Mucosa of descending colon (tissue), 3 donors: ENCODE measurements at regions not wholly inside any gene's neighbourhood (a gene's known extent, or its start where the extent isn't known, plus 50 kb on each side); places are given as distances from the start of the nearest gene placed in this dataset.

Experiments
- ATAC-seq: fragments of 200-7000 bp; cut with Tn5 transposase; one replicate; pipeline ENCODE4 v1.9.1; 2020; ENCODE audit warnings: mild to moderate bottlenecking, moderate library complexity
- DNase-seq, 3 donors: peaks; one replicate each; pipeline ENCODE4 v3.0.0-alpha.2; 2020
- H3K36me3 ChIP-seq: fragments of 200-600 bp; one replicate; pipeline ENCODE4 v1.8.0; 2021; ENCODE audit warnings: low read depth, mild to moderate bottlenecking
- H3K4me1 ChIP-seq: fragments of 200-600 bp; one replicate; pipeline ENCODE4 v1.8.0; 2021; ENCODE audit warnings: low read depth, mild to moderate bottlenecking
- H3K4me3 ChIP-seq: fragments of 200-600 bp; one replicate; pipeline ENCODE4 v1.8.0; 2021; ENCODE audit warnings: mild to moderate bottlenecking
- H3K9me3 ChIP-seq: fragments of 200-600 bp; one replicate; pipeline ENCODE4 v1.8.0; 2021; ENCODE audit warnings: mild to moderate bottlenecking
- intact Hi-C, 2 donors: fragments of 100-400 bp; cut with DNase I in 1 of 2; cut with micrococcal nuclease in 1 of 2; formaldehyde crosslinking; loops; one replicate each; pipeline versions ENCODE4 v1.11.0 to v1.11.1; 2022; cut with DNase I, micrococcal nuclease
- TF ChIP-seq, protein P1 (sequence below): fragments of 200-600 bp; IDR thresholded peaks from one replicate; pipeline ENCODE4 v1.8.0; 2022; ENCODE audit warnings: antibody characterized with exemption, mild to moderate bottlenecking
- donor health status: DM: no; HTN: no; CAD: no; lungs with moderate emphysema.
- donor health status: DM: no; HTN: no; CAD: no.
- donor health status: DM: no; HTN: yes; CAD: no.

DNA sequence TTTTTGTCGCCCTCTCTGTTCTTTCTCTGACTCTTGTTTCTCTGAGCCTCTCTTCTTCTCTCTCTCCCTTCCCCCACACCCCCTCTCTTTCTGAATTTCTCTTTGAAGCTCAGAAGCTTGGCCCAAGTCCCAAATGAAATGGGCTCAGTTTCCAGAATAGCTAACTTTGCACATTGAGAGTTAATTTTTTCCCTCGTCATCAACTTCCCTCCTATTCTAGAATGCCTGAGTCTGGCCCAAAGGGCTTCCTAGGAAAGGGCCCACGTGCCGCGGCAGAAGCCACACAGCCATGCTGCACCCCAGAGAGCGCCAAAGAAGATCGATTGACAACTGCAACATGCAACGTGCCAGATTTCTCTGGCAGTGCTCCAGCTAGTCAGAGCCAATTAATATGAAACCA, 588.8 kb upstream of the KLF4 start:
- TF ChIP-seq, protein P1, sequence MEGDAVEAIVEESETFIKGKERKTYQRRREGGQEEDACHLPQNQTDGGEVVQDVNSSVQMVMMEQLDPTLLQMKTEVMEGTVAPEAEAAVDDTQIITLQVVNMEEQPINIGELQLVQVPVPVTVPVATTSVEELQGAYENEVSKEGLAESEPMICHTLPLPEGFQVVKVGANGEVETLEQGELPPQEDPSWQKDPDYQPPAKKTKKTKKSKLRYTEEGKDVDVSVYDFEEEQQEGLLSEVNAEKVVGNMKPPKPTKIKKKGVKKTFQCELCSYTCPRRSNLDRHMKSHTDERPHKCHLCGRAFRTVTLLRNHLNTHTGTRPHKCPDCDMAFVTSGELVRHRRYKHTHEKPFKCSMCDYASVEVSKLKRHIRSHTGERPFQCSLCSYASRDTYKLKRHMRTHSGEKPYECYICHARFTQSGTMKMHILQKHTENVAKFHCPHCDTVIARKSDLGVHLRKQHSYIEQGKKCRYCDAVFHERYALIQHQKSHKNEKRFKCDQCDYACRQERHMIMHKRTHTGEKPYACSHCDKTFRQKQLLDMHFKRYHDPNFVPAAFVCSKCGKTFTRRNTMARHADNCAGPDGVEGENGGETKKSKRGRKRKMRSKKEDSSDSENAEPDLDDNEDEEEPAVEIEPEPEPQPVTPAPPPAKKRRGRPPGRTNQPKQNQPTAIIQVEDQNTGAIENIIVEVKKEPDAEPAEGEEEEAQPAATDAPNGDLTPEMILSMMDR, result no peak
- no peaks in the 10 kb centered on the region for H3K9me3 ChIP-seq
- intact Hi-C loops, result no loop called here
- H3K36me3 ChIP-seq, result no peaks in the 10 kb centered on the region
- no peaks in the 10 kb centered on the region for H3K4me1 ChIP-seq
- ATAC-seq (no peak), DNase-seq (no peak)
- no peak overlapping the region for H3K4me3 ChIP-seq

- Histone ChIP-seq H3K36me3 (no peaks in the 10 kb centered on the region), H3K4me3 (no peak overlapping the region), H3K4me1 (no peaks in the 10 kb centered on the region), H3K9me3 (no peaks in the 10 kb centered on the region)
- ATAC-seq (no peak), DNase-seq (no peak)
- intact Hi-C loops, result no loop called here
- TF ChIP-seq, protein P1, result no peak
Measured at GRCh38 chr9:108077556-108077955, 588.0 kb upstream of the KLF4 start.

- no peaks in the 10 kb centered on the region for H3K36me3 ChIP-seq
- H3K9me3 ChIP-seq, result no peaks in the 10 kb centered on the region
- DNase-seq (no peak), ATAC-seq (no peak)
- intact Hi-C loops, result no loop called here
- TF ChIP-seq, protein P1, result no peak
- H3K4me1 ChIP-seq, result no peaks in the 10 kb centered on the region
- H3K4me3 ChIP-seq, result no peak overlapping the region
Measured at GRCh38 chr9:108074900-108075299, 585.3 kb upstream of the KLF4 start.

DNA sequence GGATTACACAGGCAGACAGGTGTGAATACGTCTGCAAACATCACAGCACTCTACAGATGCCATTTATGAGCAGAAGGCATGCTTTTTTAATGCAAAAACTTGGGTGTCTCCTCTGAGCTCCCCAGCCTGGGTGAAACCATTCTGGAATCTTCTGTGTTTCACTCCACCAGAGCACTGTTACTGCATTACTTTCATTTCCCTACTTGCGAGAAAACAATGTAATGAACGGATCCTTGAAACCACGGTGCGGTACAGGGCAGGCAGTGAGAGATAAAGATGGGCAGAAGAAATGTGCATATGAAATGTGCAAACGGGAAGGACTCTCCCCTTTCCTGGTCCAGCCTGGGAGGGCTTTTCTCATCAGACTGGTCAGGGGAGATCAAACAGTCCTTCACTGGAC, 584.3 kb upstream of the KLF4 start:
- intact Hi-C loops, result no loop called here
- Histone ChIP-seq H3K4me3 (no peak overlapping the region), H3K9me3 (no peaks in the 10 kb centered on the region), H3K36me3 (no peaks in the 10 kb centered on the region), H3K4me1 (no peaks in the 10 kb centered on the region)
- TF ChIP-seq, protein P1, result no peak
- ATAC-seq, result no peak
- no peak for DNase-seq

DNA sequence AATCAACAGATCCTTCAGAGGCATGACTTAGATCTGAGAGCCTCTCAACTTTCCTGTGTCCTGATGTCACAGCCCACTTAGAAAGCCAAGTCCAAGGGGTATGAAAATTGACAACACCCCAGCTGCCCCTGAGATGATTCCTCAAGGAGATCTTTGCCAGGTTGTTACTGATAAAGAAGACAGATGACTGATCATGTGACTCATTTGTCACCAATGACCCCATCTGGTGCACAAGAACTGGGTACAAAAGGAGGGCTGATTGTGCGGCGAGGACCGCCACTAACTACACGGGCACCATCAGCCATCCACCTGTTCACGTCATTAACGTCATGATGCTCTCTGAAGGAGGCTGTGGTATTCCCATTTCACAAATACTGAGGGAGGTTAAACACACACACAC, 583.2 kb upstream of the KLF4 start:
- Histone ChIP-seq H3K4me3 (no peak overlapping the region), H3K4me1 (no peaks in the 10 kb centered on the region), H3K36me3 (no peaks in the 10 kb centered on the region), H3K9me3 (no peaks in the 10 kb centered on the region)
- TF ChIP-seq, protein P1, result no peak
- DNase-seq (no peak), ATAC-seq (no peak)
- intact Hi-C loops, result no loop called here

GRCh38 chr9:108070861-108071260, 581.3 kb upstream of the KLF4 start:
- H3K9me3 ChIP-seq, result no peaks in the 10 kb centered on the region
- no peak for DNase-seq
- intact Hi-C loops, result no loop called here
- ATAC-seq, result no peak
- no peaks in the 10 kb centered on the region for H3K4me1 ChIP-seq
- no peaks in the 10 kb centered on the region for H3K36me3 ChIP-seq
- TF ChIP-seq, protein P1, result no peak
- no peak overlapping the region for H3K4me3 ChIP-seq
